ENCODE measurements at regions not wholly inside any gene's neighbourhood (a gene's known extent, or its start where the extent isn't known, plus 50 kb on each side); places are given as distances from the start of the nearest gene placed in this dataset.

DNA sequence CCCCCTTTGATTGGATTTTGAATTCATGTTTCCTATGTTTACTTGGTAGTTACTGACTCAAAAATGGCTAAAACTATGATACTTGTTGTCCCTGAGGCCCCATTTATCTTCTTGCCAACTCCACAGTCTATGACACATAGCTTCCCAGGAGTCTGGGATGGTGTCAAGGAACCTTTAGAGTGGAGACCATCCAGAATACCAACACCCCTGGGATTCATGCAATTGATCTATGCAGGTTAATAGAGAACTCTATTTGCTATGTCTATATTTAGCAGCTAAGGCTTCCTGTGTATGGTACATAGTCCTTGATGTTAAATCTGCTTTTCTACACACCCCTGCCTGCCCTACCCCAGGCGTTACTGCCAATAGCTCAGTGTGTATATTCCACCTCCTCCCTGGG, 218.5 kb upstream of the HDAC4 start:
- DNase-seq = no peak
- Histone ChIP-seq H3K4me1 (no peaks in the 10 kb centered on the region), H3K4me3 (ENCODE audit: low read depth, low read length) (no peak overlapping the region), H3K9me3 (no peaks in the 10 kb centered on the region), H3K36me3 (no peaks in the 10 kb centered on the region), H3K27me3 (no peaks in the 10 kb centered on the region)
- TF ChIP-seq, protein P1, sequence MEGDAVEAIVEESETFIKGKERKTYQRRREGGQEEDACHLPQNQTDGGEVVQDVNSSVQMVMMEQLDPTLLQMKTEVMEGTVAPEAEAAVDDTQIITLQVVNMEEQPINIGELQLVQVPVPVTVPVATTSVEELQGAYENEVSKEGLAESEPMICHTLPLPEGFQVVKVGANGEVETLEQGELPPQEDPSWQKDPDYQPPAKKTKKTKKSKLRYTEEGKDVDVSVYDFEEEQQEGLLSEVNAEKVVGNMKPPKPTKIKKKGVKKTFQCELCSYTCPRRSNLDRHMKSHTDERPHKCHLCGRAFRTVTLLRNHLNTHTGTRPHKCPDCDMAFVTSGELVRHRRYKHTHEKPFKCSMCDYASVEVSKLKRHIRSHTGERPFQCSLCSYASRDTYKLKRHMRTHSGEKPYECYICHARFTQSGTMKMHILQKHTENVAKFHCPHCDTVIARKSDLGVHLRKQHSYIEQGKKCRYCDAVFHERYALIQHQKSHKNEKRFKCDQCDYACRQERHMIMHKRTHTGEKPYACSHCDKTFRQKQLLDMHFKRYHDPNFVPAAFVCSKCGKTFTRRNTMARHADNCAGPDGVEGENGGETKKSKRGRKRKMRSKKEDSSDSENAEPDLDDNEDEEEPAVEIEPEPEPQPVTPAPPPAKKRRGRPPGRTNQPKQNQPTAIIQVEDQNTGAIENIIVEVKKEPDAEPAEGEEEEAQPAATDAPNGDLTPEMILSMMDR (IDR thresholded peaks at IDR 0.05; ENCODE audit: low read depth, low read length) = no peak

DNA sequence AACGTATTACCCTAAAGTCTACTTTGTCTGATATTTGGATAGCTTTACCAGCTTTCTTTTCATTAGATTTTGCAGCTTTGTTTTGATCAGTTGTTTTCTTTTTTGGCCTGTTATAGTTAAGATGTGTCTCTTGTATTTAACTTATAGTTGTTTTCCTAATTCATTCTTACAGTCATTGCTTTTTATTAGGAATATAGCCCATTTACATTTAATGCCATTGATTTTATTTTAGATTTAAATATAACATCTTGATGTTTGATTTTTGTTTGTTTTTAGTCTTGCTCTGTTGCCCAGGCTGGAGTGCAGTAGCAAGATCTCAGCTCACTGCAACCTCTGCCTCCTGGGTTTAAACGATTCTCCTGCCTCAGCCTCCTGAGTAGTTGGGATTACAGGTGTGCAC, 215.9 kb upstream of the HDAC4 start:
- no peaks in the 10 kb centered on the region for H3K9me3 ChIP-seq
- no peaks in the 10 kb centered on the region for H3K4me1 ChIP-seq
- DNase-seq = no peak
- H3K36me3 ChIP-seq = no peaks in the 10 kb centered on the region
- H3K27me3 ChIP-seq = no peaks in the 10 kb centered on the region
- TF ChIP-seq, protein P1 (IDR thresholded peaks at IDR 0.05; ENCODE audit: low read depth, low read length) = no peak
- no peak overlapping the region for H3K4me3 ChIP-seq (ENCODE audit: low read depth, low read length)

DNA sequence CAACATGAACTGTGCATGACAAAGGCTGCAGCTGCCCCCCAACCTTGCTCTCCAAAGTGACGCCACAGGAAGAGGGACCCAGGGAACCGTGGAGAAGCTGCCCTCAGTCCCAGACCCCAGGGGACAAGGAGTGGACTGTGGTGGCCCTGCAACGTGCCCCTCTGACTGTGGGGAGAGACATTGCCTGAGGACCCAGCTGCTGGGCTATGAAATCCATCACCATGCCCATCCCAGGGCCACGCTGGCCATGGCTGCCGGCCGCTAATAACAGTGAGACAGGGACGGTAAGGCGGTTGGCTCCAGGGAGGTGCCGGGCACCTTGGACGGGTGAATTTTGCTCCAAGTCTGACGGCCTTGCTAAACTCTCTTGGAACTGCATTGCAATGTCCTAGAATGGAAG, 211.3 kb upstream of the HDAC4 start:
- no peaks in the 10 kb centered on the region for H3K9me3 ChIP-seq

DNA sequence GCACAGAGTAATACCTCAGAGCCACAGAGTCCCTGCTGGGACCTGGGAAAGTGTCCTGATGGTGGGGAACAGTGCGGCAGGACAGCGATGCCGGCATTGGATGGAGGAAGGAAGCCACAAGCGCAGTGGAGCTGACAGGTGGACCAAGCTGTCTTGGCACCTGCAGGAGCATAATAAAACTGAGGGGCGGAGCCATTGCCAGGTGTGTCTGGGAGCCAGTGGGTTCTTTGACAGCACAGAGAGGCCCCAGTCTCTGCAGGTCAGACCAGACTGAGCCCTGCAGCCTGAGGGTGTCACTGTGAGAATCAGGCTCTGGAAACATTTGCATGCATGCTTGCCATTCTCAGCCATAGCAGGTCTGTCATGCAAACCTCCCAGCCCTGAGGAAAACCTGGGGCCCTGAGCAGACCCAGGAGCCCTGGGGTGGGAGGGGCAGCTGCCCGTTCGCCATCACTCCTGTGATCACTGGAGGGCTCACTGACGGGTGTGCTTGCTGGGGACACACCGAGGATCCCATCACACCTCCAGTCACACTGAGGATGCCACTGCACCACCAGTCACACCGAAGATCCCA, 210.5 kb upstream of the HDAC4 start:
- H3K9me3 ChIP-seq = no peaks in the 10 kb centered on the region
- TF ChIP-seq, protein P1 (IDR thresholded peaks at IDR 0.05; ENCODE audit: low read depth, low read length) = no peak
- H3K36me3 ChIP-seq = no peaks in the 10 kb centered on the region
- H3K4me1 ChIP-seq = no peaks in the 10 kb centered on the region
- no peak for DNase-seq
- H3K27me3 ChIP-seq = no peaks in the 10 kb centered on the region
- no peak overlapping the region for H3K4me3 ChIP-seq (ENCODE audit: low read depth, low read length)

More for the DNA sequence above, 211.3 kb upstream of the HDAC4 start:
- Histone ChIP-seq H3K27me3 (no peaks in the 10 kb centered on the region), H3K36me3 (no peaks in the 10 kb centered on the region), H3K4me1 (no peaks in the 10 kb centered on the region), H3K4me3 (ENCODE audit: low read depth, low read length) (no peak overlapping the region)
- TF ChIP-seq, protein P1 (IDR thresholded peaks at IDR 0.05; ENCODE audit: low read depth, low read length) = no peak
- DNase-seq = no peak

DNA sequence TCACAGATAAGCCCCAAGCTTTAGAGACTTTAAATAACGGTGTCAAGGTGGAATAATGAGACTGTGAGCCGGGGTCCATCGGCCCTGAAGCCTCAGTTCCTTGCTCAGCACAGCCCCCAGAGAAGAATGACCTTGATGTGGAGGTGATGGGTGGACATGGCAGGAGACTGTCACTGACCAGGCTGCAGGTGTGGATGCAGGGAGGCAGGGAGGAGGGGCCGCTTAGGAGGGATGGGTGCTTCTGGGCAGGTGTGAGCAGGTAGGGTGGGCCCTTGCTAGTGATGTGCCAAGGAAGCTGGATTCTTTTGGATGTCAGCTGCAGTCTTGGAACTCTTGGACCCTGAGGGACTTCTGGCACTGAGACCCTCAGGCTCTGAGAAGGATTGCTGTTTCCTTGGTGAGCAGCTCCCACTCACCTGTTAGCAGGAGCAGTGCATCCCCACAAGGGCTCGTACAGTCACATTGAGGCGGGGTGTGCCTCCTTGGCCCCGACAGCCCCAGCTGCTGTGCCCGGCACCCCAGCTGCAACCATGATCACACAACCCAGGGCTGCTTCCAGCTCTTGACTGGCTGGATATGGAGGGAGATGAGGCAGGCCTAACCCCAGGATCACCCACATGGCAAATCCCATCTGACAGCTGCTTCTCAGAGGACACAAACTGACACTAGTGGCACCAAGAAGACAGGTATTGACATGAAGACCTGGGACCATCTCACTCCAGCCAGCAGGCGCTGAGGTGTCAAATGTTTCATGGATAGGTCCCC, 209.8 kb upstream of the HDAC4 start:
- H3K27me3 ChIP-seq = no peaks in the 10 kb centered on the region
- no peak for DNase-seq
- no peak overlapping the region for H3K4me3 ChIP-seq (ENCODE audit: low read depth, low read length)
- H3K9me3 ChIP-seq = no peaks in the 10 kb centered on the region
- no peaks in the 10 kb centered on the region for H3K36me3 ChIP-seq
- TF ChIP-seq, protein P1 (IDR thresholded peaks at IDR 0.05; ENCODE audit: low read depth, low read length) = no peak
- no peaks in the 10 kb centered on the region for H3K4me1 ChIP-seq

DNA sequence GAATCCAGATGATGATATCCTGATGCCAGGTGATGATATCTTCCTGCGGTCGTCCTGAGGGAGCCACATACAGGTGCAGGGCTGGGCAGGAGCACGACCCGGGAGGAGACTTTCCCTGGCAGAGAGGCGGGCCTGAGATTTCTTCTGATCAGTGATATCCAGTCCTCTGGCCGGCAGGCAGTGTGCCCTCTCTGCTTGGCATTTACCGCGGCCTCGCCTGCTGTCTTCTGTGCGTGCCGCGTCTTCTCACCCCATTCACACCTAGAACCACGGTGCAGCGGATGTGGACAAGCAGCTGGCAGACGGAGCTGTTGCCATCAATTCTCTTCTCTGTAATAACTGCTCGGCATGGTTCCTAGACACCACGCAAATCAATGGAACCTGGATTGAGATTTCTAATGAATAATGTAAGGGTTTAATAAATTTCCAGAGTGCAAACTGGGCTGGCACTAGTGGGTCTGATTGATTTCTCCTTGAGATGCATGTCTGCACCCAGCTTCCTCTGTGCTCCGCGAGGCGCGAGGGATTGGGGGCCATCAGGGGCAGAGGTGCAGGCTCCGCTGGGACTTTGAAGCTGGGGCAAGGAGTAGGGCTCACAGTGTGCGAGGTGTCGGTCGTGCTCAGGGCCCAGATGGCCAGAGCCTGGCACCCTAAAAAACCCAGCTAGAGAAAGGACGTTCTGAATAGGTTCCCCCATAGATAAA, 208.9 kb upstream of the HDAC4 start:
- Histone ChIP-seq H3K4me3 (ENCODE audit: low read depth, low read length) (no peak overlapping the region), H3K4me1 (no peaks in the 10 kb centered on the region), H3K27me3 (no peaks in the 10 kb centered on the region), H3K36me3 (no peaks in the 10 kb centered on the region), H3K9me3 (no peaks in the 10 kb centered on the region)
- no peak for DNase-seq
- TF ChIP-seq, protein P1 (IDR thresholded peaks at IDR 0.05; ENCODE audit: low read depth, low read length) = no peak
